ENCODE measurements at regions not wholly inside any gene's neighbourhood (a gene's known extent, or its start where the extent isn't known, plus 50 kb on each side); places are given as distances from the start of the nearest gene placed in this dataset.

DNA sequence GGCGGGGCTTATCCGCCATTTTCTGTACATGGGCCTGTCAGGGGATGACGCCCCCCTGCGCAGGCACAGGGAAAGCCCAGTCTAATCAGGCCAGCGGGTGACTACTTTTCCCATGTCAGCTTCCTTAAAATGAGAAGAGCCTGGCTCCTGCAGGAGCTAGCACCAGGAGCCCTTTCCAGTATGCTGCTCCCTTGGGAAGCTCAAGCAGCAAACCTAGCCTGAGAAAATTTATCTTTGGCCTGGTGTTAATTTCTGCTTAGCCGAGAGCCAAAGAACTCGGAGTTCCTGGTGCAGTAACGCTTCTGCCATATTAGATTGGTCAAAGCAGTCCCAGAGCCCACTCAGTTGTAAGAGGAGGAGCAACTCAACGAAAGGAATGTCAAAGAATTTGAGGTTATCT, 239.0 kb upstream of the PHYHIPL start:
- no TSS peak for BruUV-seq (replicated peaks)
- dilution Hi-C loops (cut with MboI; ENCODE audit: extremely low pct_ligation_motif_present, low sequenced_read_pairs) (no loop called here), intact Hi-C loops (cut with micrococcal nuclease) (no loop called here)
- CTCF ChIA-PET = interaction anchor here (1.7 kb wide), 1 partner anchor 15 kb away, joined by 3 read pairs; no protein-coding TSS in a partner anchor
- H3K9me3 ChIP-seq (replicated peaks; ENCODE audit: control insufficient read depth, insufficient read depth, low read length) = no peaks in the 10 kb centered on the region
- no peaks in the 10 kb centered on the region for H3K9me1 ChIP-seq (replicated peaks; ENCODE audit: control insufficient read depth, extremely low read depth, insufficient read depth, low read length)
- H2AFZ ChIP-seq (ENCODE audit: low read depth, low read length) = no peak overlapping the region
- no peak overlapping the region for H3K9ac ChIP-seq (replicated peaks; ENCODE audit: extremely low read depth, insufficient read depth, low read length)
- no peak overlapping the region for H3K27ac ChIP-seq (ENCODE audit: insufficient read depth, low read depth, low read length)
- no peak overlapping the region for H3K4me3 ChIP-seq (replicated peaks in 1 of 3; ENCODE audit: insufficient read depth in 1 of 3, low read depth in 1 of 3, low read length in 3 of 3)
- H3K4me1 ChIP-seq (ENCODE audit: control insufficient read depth, extremely low read depth, insufficient read depth, low read length) = no peaks in the 10 kb centered on the region
- TF ChIP-seq FOS (IDR thresholded peaks at IDR 0.05; ENCODE audit: borderline replicate concordance, insufficient read depth, low read length) = no peak
- no peak for TF ChIP-seq EZH2 (IDR thresholded peaks at IDR 0.05; ENCODE audit: borderline replicate concordance, low read depth, low read length, severe bottlenecking)
- no peak for TF ChIP-seq POLR2A (IDR thresholded peaks at IDR 0.05; ENCODE audit: low read depth, low read length)
- TF ChIP-seq, protein P1, sequence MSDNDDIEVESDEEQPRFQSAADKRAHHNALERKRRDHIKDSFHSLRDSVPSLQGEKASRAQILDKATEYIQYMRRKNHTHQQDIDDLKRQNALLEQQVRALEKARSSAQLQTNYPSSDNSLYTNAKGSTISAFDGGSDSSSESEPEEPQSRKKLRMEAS (IDR thresholded peaks at IDR 0.05; ENCODE audit: insufficient read depth, insufficient read length) = no peak
- TF ChIP-seq, protein P2, sequence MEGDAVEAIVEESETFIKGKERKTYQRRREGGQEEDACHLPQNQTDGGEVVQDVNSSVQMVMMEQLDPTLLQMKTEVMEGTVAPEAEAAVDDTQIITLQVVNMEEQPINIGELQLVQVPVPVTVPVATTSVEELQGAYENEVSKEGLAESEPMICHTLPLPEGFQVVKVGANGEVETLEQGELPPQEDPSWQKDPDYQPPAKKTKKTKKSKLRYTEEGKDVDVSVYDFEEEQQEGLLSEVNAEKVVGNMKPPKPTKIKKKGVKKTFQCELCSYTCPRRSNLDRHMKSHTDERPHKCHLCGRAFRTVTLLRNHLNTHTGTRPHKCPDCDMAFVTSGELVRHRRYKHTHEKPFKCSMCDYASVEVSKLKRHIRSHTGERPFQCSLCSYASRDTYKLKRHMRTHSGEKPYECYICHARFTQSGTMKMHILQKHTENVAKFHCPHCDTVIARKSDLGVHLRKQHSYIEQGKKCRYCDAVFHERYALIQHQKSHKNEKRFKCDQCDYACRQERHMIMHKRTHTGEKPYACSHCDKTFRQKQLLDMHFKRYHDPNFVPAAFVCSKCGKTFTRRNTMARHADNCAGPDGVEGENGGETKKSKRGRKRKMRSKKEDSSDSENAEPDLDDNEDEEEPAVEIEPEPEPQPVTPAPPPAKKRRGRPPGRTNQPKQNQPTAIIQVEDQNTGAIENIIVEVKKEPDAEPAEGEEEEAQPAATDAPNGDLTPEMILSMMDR (IDR thresholded peaks at IDR 0.05; ENCODE audit: extremely low read depth in 1 of 2, insufficient read depth in 1 of 2, low read depth in 1 of 2, low read length in 2 of 2) = no peak
- H3K27me3 ChIP-seq (ENCODE audit: control insufficient read depth in 2 of 2, insufficient read depth in 2 of 2, low read length in 2 of 2) = no peaks in the 10 kb centered on the region
- no peaks in the 10 kb centered on the region for H3K79me2 ChIP-seq (ENCODE audit: control insufficient read depth, insufficient read depth, low read length)
- POLR2A ChIA-PET = no interaction called here
- H3K4me2 ChIP-seq (ENCODE audit: insufficient read depth, low read length) = no peak overlapping the region
- DNase-seq (ENCODE audit: low read depth, low spot score) (no peak), FAIRE-seq (no peak)
- no peaks in the 10 kb centered on the region for H4K20me1 ChIP-seq (replicated peaks; ENCODE audit: control insufficient read depth, extremely low read depth, insufficient read depth, low read length)
- no peaks in the 10 kb centered on the region for H3K36me3 ChIP-seq (ENCODE audit: control insufficient read depth in 2 of 2, extremely low read depth in 1 of 2, insufficient read depth in 2 of 2, low read length in 2 of 2)

DNA sequence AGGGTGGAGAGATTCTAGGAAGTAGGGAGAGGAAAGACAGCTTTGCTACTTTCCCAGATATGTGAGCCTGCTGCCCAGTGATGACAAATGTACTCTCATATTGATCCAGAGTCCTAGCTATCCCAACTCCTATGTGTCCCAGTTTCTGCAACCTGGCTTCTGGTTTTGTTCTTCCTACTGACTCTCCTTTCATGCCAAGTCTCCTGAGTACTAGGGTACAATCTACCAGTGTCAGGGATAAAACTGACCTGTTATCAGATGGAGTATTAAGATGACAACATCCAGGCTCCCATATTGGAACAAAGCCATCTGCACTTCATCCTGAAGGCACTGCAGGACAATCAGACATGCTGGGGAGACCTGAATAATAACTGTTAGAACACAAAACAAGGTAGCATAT, 233.7 kb upstream of the PHYHIPL start:
- H3K4me2 ChIP-seq (ENCODE audit: insufficient read depth, low read length) = no peak overlapping the region
- CTCF ChIA-PET = interaction anchor here (1.7 kb wide), 1 partner anchor 9 kb away, joined by 4 read pairs; no protein-coding TSS in a partner anchor
- no peaks in the 10 kb centered on the region for H3K79me2 ChIP-seq (ENCODE audit: control insufficient read depth, insufficient read depth, low read length)

More for the DNA sequence above, 233.7 kb upstream of the PHYHIPL start:
- Histone ChIP-seq H3K4me1 (ENCODE audit: control insufficient read depth, extremely low read depth, insufficient read depth, low read length) (no peaks in the 10 kb centered on the region), H3K27ac (ENCODE audit: insufficient read depth, low read depth, low read length) (no peak overlapping the region), H4K20me1 (replicated peaks; ENCODE audit: control insufficient read depth, extremely low read depth, insufficient read depth, low read length) (no peaks in the 10 kb centered on the region), H3K4me3 (replicated peaks in 1 of 3; ENCODE audit: insufficient read depth in 1 of 3, low read depth in 1 of 3, low read length in 3 of 3) (no peak overlapping the region), H3K9me1 (replicated peaks; ENCODE audit: control insufficient read depth, extremely low read depth, insufficient read depth, low read length) (no peaks in the 10 kb centered on the region), H3K9ac (replicated peaks; ENCODE audit: extremely low read depth, insufficient read depth, low read length) (no peak overlapping the region), H2AFZ (ENCODE audit: low read depth, low read length) (no peak overlapping the region), H3K9me3 (replicated peaks; ENCODE audit: control insufficient read depth, insufficient read depth, low read length) (no peaks in the 10 kb centered on the region), H3K36me3 (ENCODE audit: control insufficient read depth in 2 of 2, extremely low read depth in 1 of 2, insufficient read depth in 2 of 2, low read length in 2 of 2) (no peaks in the 10 kb centered on the region), H3K27me3 (ENCODE audit: control insufficient read depth in 2 of 2, insufficient read depth in 2 of 2, low read length in 2 of 2) (no peaks in the 10 kb centered on the region)
- BruUV-seq (replicated peaks) = no TSS peak
- DNase-seq (ENCODE audit: low read depth, low spot score) = no peak
- TF ChIP-seq EZH2 (IDR thresholded peaks at IDR 0.05; ENCODE audit: borderline replicate concordance, low read depth, low read length, severe bottlenecking) (no peak), POLR2AphosphoS5 (IDR thresholded peaks at IDR 0.05; ENCODE audit: insufficient read depth, low read depth, low read length) (no peak), POLR2A (IDR thresholded peaks at IDR 0.05; ENCODE audit: low read depth, low read length) (no peak), JUN (IDR thresholded peaks at IDR 0.05; ENCODE audit: borderline replicate concordance, insufficient read depth, insufficient read length, low read depth) (no peak)
- dilution Hi-C loops (cut with MboI; ENCODE audit: extremely low pct_ligation_motif_present, low sequenced_read_pairs) (no loop called here), intact Hi-C loops (cut with micrococcal nuclease) (no loop called here)
- FAIRE-seq = no peak
- POLR2A ChIA-PET = no interaction called here

All from endothelial cell of umbilical vein (primary cell).